GM19468 (cell line): ENCODE measurements at regions not wholly inside any gene's neighbourhood (a gene's known extent, or its start where the extent isn't known, plus 50 kb on each side); places are given as distances from the start of the nearest gene placed in this dataset.

Experiments
- ATAC-seq: cut with Tn5 transposase; IDR thresholded peaks from one replicate; pipeline ENCODE4 v1.9.1; 2021; ENCODE audit warnings: mild to moderate bottlenecking, moderate library complexity, moderate number of reproducible peaks; ENCODE audit not compliant: unreplicated experiment; ENCODE audit errors: extremely low read depth

GRCh38 chr4:12304905-12305304 is 876.2 kb upstream of the HS3ST1 start:
- ATAC-seq, result no peak

GRCh38 chr4:12296366-12296765 is 867.7 kb upstream of the HS3ST1 start:
- ATAC-seq, result no peak

- no peak for ATAC-seq
Measured at GRCh38 chr4:12293906-12294525, 865.3 kb upstream of the HS3ST1 start.

GRCh38 chr4:12286351-12286750 is 857.7 kb upstream of the HS3ST1 start:
- no peak for ATAC-seq

GRCh38 chr4:12270546-12270945 is 841.9 kb upstream of the HS3ST1 start:
- no peak for ATAC-seq

GRCh38 chr4:12265554-12265953 is 836.9 kb upstream of the HS3ST1 start:
- ATAC-seq, result no peak

GRCh38 chr4:12260453-12260852 is 831.8 kb upstream of the HS3ST1 start:
- no peak for ATAC-seq

GRCh38 chr4:12244973-12245372 is 816.3 kb upstream of the HS3ST1 start:
- ATAC-seq, result no peak

- no peak for ATAC-seq
Measured at GRCh38 chr4:12242354-12242753, 813.7 kb upstream of the HS3ST1 start.

GRCh38 chr4:12239897-12240636 is 811.4 kb upstream of the HS3ST1 start:
- no peak for ATAC-seq

GRCh38 chr4:12231098-12231497 is 802.4 kb upstream of the HS3ST1 start:
- no peak for ATAC-seq

GRCh38 chr4:12221031-12221430 is 792.3 kb upstream of the HS3ST1 start:
- no peak for ATAC-seq

GRCh38 chr4:12211636-12212035 is 782.9 kb upstream of the HS3ST1 start:
- ATAC-seq, result no peak

- no peak for ATAC-seq
Measured at GRCh38 chr4:12207396-12207795, 778.7 kb upstream of the HS3ST1 start.

- ATAC-seq, result no peak
Measured at GRCh38 chr4:12206091-12206490, 777.4 kb upstream of the HS3ST1 start.

- ATAC-seq, result no peak
Measured at GRCh38 chr4:12203945-12204344, 775.3 kb upstream of the HS3ST1 start.

- ATAC-seq, result no peak
Measured at GRCh38 chr4:12200226-12200625, 771.5 kb upstream of the HS3ST1 start.

GRCh38 chr4:12186526-12186925 is 757.8 kb upstream of the HS3ST1 start:
- no peak for ATAC-seq

- no peak for ATAC-seq
Measured at GRCh38 chr4:12178614-12179610, 750.2 kb upstream of the HS3ST1 start.

GRCh38 chr4:12177416-12177815 is 748.7 kb upstream of the HS3ST1 start:
- ATAC-seq, result no peak

- ATAC-seq, result no peak
Measured at GRCh38 chr4:12173496-12173895, 744.8 kb upstream of the HS3ST1 start.
